ENCODE measurements at regions not wholly inside any gene's neighbourhood (a gene's known extent, or its start where the extent isn't known, plus 50 kb on each side); places are given as distances from the start of the nearest gene placed in this dataset.

DNA sequence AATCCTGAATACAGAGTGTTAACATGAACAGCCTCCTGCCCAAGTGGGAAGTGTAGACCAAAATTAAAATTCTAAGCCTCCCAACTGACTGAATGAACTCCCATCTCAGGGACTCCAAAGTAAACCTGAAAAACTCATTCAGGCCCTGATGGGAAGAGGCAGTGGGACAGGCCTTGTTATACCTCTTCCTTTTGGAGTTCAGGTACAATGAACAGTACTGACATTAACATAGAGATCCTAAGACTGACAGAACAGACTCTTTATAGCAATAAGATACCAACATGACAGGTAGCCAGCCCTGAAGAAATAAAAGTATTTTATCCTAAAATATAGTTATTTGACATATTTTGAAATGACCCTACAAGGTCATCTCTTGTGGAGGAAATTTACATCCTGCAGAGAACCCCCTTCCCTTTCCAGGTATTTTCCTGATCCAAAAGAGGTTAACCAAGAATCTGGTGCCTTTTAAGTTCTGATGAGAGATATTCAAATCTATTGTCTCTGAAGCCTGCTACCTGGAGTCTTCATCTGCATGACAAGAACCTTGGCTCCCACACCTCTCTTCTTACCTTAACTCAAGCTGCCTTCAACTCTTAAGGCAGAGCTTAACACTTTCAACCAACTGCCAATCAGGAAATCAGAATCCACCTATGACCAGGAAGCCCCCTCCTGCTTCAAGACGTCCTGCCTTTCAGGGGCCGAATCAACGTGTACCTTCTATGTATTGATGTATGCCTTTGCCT, 103.3 kb upstream of the PFKP start:
- peaks cover 7% of the 10 kb centered on the region for H3K27me3 Mint-ChIP-seq (ENCODE audit: insufficient read depth, low read depth, poor library complexity)
- DNase-seq (ENCODE audit: low spot score) (peak; percentile 90), ATAC-seq (peak; percentile 99)
- Histone ChIP-seq H3K27ac (ENCODE audit: low read depth) (peak overlapping the region; percentile 51), H3K4me2 (no peak overlapping the region), H4K20me1 (replicated peaks; ENCODE audit: insufficient read depth) (no peaks in the 10 kb centered on the region), H3K4me3 (no peak overlapping the region), H3K4me1 (ENCODE audit: insufficient read depth) (peaks cover 10% of the 10 kb centered on the region), H3K27me3 (ENCODE audit: insufficient read depth) (no peaks in the 10 kb centered on the region), H3K79me2 (replicated peaks; ENCODE audit: insufficient read depth) (no peaks in the 10 kb centered on the region), H3F3A (replicated peaks; ENCODE audit: low read depth) (no peaks in the 10 kb centered on the region), H3K36me3 (ENCODE audit: insufficient read depth) (no peaks in the 10 kb centered on the region), H2AFZ (no peak overlapping the region), H3K9me2 (ENCODE audit: insufficient read depth) (peaks cover 20% of the 10 kb centered on the region)
- H3K36me3 Mint-ChIP-seq (ENCODE audit: low read depth): peaks cover 51% of the 10 kb centered on the region
- H3K4me3 Mint-ChIP-seq: no peak overlapping the region; the same call in 2 of the 3 replicates
- TF ChIP-seq, protein P1, sequence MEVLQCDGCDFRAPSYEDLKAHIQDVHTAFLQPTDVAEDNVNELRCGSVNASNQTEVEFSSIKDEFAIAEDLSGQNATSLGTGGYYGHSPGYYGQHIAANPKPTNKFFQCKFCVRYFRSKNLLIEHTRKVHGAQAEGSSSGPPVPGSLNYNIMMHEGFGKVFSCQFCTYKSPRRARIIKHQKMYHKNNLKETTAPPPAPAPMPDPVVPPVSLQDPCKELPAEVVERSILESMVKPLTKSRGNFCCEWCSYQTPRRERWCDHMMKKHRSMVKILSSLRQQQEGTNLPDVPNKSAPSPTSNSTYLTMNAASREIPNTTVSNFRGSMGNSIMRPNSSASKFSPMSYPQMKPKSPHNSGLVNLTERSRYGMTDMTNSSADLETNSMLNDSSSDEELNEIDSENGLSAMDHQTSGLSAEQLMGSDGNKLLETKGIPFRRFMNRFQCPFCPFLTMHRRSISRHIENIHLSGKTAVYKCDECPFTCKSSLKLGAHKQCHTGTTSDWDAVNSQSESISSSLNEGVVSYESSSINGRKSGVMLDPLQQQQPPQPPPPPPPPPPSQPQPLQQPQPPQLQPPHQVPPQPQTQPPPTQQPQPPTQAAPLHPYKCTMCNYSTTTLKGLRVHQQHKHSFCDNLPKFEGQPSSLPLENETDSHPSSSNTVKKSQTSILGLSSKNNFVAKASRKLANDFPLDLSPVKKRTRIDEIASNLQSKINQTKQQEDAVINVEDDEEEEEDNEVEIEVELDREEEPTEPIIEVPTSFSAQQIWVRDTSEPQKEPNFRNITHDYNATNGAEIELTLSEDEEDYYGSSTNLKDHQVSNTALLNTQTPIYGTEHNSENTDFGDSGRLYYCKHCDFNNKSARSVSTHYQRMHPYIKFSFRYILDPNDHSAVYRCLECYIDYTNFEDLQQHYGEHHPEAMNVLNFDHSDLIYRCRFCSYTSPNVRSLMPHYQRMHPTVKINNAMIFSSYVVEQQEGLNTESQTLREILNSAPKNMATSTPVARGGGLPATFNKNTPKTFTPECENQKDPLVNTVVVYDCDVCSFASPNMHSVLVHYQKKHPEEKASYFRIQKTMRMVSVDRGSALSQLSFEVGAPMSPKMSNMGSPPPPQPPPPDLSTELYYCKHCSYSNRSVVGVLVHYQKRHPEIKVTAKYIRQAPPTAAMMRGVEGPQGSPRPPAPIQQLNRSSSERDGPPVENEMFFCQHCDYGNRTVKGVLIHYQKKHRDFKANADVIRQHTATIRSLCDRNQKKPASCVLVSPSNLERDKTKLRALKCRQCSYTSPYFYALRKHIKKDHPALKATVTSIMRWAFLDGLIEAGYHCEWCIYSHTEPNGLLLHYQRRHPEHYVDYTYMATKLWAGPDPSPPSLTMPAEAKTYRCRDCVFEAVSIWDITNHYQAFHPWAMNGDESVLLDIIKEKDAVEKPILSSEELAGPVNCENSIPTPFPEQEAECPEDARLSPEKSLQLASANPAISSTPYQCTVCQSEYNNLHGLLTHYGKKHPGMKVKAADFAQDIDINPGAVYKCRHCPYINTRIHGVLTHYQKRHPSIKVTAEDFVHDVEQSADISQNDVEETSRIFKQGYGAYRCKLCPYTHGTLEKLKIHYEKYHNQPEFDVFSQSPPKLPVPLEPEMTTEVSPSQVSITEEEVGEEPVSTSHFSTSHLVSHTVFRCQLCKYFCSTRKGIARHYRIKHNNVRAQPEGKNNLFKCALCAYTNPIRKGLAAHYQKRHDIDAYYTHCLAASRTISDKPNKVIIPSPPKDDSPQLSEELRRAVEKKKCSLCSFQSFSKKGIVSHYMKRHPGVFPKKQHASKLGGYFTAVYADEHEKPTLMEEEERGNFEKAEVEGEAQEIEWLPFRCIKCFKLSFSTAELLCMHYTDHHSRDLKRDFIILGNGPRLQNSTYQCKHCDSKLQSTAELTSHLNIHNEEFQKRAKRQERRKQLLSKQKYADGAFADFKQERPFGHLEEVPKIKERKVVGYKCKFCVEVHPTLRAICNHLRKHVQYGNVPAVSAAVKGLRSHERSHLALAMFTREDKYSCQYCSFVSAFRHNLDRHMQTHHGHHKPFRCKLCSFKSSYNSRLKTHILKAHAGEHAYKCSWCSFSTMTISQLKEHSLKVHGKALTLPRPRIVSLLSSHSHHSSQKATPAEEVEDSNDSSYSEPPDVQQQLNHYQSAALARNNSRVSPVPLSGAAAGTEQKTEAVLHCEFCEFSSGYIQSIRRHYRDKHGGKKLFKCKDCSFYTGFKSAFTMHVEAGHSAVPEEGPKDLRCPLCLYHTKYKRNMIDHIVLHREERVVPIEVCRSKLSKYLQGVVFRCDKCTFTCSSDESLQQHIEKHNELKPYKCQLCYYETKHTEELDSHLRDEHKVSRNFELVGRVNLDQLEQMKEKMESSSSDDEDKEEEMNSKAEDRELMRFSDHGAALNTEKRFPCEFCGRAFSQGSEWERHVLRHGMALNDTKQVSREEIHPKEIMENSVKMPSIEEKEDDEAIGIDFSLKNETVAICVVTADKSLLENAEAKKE (CRISPR knock-in tag; IDR thresholded peaks at IDR 0.05): peak; percentile 34; the same call in 1 of the 2 replicates
- TF ChIP-seq NANOG (IDR thresholded peaks at IDR 0.05; ENCODE audit: borderline replicate concordance): peak; percentile 96
- peak; percentile 11; the same call in 1 of the 2 replicates for TF ChIP-seq ZNF114 (CRISPR knock-in tag; IDR thresholded peaks at IDR 0.05)
- TF ChIP-seq STAT1 (IDR thresholded peaks at IDR 0.05; ENCODE audit: unreplicated experiment): no peak
- H3K9me3 Mint-ChIP-seq: peaks cover 52% of the 10 kb centered on the region
- peak overlapping the region; percentile 78 for H3K27ac Mint-ChIP-seq
- H3K4me1 Mint-ChIP-seq: peaks cover 21% of the 10 kb centered on the region

DNA sequence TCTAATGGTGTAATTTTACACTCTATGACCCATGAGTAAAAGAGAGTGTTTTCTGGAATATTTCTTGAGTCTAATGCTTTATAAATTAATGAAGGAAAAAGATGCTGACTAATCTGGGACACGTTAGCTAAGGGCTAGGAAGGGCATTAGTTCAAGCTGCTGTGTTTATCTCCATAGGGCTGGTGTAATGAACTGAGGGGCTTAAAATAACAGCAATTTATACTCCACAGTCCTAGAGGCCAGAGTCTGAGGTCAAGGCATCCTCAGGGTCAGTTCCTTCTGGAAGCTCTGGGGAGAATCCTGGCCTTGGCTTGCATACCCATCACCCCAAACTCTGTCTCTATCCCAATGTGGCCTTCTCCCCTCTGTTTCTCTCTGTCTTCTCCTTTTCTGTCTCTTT, 105.2 kb upstream of the PFKP start:
- Histone ChIP-seq H3K4me1 (ENCODE audit: insufficient read depth) (peaks cover 10% of the 10 kb centered on the region), H3F3A (replicated peaks; ENCODE audit: low read depth) (no peaks in the 10 kb centered on the region), H3K79me2 (replicated peaks; ENCODE audit: insufficient read depth) (no peaks in the 10 kb centered on the region), H3K4me3 (no peak overlapping the region), H3K36me3 (ENCODE audit: insufficient read depth) (no peaks in the 10 kb centered on the region), H4K20me1 (replicated peaks; ENCODE audit: insufficient read depth) (no peaks in the 10 kb centered on the region), H3K27ac (ENCODE audit: low read depth) (no peak overlapping the region), H3K9me2 (ENCODE audit: insufficient read depth) (peaks cover 20% of the 10 kb centered on the region), H2AFZ (no peak overlapping the region), H3K4me2 (no peak overlapping the region), H3K27me3 (ENCODE audit: insufficient read depth) (no peaks in the 10 kb centered on the region)
- DNase-seq (ENCODE audit: low spot score) (no peak), ATAC-seq (no peak)
- H3K27ac Mint-ChIP-seq: no peak overlapping the region
- H3K4me3 Mint-ChIP-seq: no peak overlapping the region
- peaks cover 52% of the 10 kb centered on the region for H3K9me3 Mint-ChIP-seq
- peaks cover 51% of the 10 kb centered on the region for H3K36me3 Mint-ChIP-seq (ENCODE audit: low read depth)
- peaks cover 7% of the 10 kb centered on the region for H3K27me3 Mint-ChIP-seq (ENCODE audit: insufficient read depth, low read depth, poor library complexity)
- peaks cover 21% of the 10 kb centered on the region for H3K4me1 Mint-ChIP-seq
- TF ChIP-seq EZH2 (IDR thresholded peaks at IDR 0.05; ENCODE audit: low read depth, unreplicated experiment): no peak
- TF ChIP-seq NANOG (IDR thresholded peaks at IDR 0.05; ENCODE audit: borderline replicate concordance): no peak
- TF ChIP-seq ZNF114 (CRISPR knock-in tag; IDR thresholded peaks at IDR 0.05): no peak
- no peak for TF ChIP-seq CTCF (conservative IDR thresholded peaks at IDR 0.05; ENCODE audit: low read depth in 2 of 2)
- TF ChIP-seq EZH2phosphoT487 (IDR thresholded peaks at IDR 0.05; ENCODE audit: unreplicated experiment): no peak
- no peak for TF ChIP-seq POLR2AphosphoS5 (IDR thresholded peaks at IDR 0.05; ENCODE audit: low read depth)
- TF ChIP-seq STAT1 (IDR thresholded peaks at IDR 0.05; ENCODE audit: unreplicated experiment): no peak
- no peak for TF ChIP-seq JUNB (IDR thresholded peaks at IDR 0.05; ENCODE audit: unreplicated experiment)
- TF ChIP-seq CREB1 (CRISPR knock-in tag; IDR thresholded peaks at IDR 0.05; ENCODE audit: low read depth): no peak
- no peak for TF ChIP-seq ETS1 (IDR thresholded peaks at IDR 0.05)
